ENCODE measurements at regions not wholly inside any gene's neighbourhood (a gene's known extent, or its start where the extent isn't known, plus 50 kb on each side); places are given as distances from the start of the nearest gene placed in this dataset.

- TF ChIP-seq CTCF (IDR thresholded peaks at IDR 0.05; ENCODE audit: extremely low read depth in 1 of 2, insufficient read depth in 1 of 2, low read depth in 1 of 2, low read length in 2 of 2) (no peak), EZH2 (IDR thresholded peaks at IDR 0.05; ENCODE audit: borderline replicate concordance, low read depth, low read length, severe bottlenecking) (no peak), GATA2 (IDR thresholded peaks at IDR 0.05; ENCODE audit: insufficient read depth, insufficient read length, low read depth, low read length) (no peak), MYC (IDR thresholded peaks at IDR 0.05; ENCODE audit: low read depth, low read length) (no peak), POLR2A (IDR thresholded peaks at IDR 0.05; ENCODE audit: low read depth, low read length) (no peak), FOS (IDR thresholded peaks at IDR 0.05; ENCODE audit: borderline replicate concordance, insufficient read depth, low read length) (no peak), JUN (IDR thresholded peaks at IDR 0.05; ENCODE audit: borderline replicate concordance, insufficient read depth, insufficient read length, low read depth) (no peak)
These were observed 151.3 kb upstream of the SP4 start for GRCh38 chr7:21276471-21277035.

Measured in endothelial cell of umbilical vein (primary cell).